GM10248 (cell line): ENCODE measurements at regions not wholly inside any gene's neighbourhood (a gene's known extent, or its start where the extent isn't known, plus 50 kb on each side); places are given as distances from the start of the nearest gene placed in this dataset.

Experiments used
- CTCF ChIA-PET: fragments of 300-600 bp; sonication (Branson Sonifier 250); formaldehyde crosslinking; extraction: SDS; loops from one replicate; lab custom pipeline; 2021; ENCODE audit warnings: antibody characterized with exemption; lab: Yijun Ruan, JAX
- POLR2A ChIA-PET: fragments of 350-650 bp; sonication (Branson Sonifier 250); formaldehyde crosslinking; extraction: SDS; loops from one replicate; lab custom pipeline; 2020; ENCODE audit warnings: antibody characterized with exemption; lab: Yijun Ruan, JAX
- DNase-seq: peaks from one replicate; pipeline ENCODE4 v3.0.0; 2012; ENCODE audit errors: extremely low spot score
- TF ChIP-seq, protein P1 (sequence below): IDR thresholded peaks from 2 replicates; pipeline ENCODE4 v1.5.1; 2012; ENCODE audit warnings: mild to moderate bottlenecking, low read depth; ENCODE audit errors: extremely low read depth, missing control alignments, control extremely low read depth

DNA sequence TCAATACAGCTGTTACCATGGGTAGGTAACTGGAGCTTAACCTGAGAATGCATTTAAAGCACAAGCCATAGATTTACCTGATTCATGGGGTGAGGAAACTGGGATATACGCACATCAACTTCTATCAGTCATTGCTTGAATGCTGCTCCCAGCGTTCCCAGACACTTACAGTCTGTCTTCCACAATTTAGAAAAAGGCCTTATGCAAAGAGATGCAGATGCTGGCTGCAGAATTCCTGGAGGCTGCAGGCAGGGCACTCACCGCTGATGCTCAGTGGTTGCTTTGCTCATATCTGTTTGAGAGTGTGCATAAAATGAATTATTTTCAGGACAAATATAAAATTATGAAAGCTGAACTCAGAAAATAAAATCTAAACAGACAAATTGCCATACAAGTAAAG, 950.7 kb upstream of the PIK3C3 start:
- no peak for DNase-seq
- TF ChIP-seq, protein P1, sequence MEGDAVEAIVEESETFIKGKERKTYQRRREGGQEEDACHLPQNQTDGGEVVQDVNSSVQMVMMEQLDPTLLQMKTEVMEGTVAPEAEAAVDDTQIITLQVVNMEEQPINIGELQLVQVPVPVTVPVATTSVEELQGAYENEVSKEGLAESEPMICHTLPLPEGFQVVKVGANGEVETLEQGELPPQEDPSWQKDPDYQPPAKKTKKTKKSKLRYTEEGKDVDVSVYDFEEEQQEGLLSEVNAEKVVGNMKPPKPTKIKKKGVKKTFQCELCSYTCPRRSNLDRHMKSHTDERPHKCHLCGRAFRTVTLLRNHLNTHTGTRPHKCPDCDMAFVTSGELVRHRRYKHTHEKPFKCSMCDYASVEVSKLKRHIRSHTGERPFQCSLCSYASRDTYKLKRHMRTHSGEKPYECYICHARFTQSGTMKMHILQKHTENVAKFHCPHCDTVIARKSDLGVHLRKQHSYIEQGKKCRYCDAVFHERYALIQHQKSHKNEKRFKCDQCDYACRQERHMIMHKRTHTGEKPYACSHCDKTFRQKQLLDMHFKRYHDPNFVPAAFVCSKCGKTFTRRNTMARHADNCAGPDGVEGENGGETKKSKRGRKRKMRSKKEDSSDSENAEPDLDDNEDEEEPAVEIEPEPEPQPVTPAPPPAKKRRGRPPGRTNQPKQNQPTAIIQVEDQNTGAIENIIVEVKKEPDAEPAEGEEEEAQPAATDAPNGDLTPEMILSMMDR = no peak
- CTCF ChIA-PET = interaction anchor here (1.8 kb wide), 1 partner anchor 11 kb away, joined by 4 read pairs; no protein-coding TSS in a partner anchor
- POLR2A ChIA-PET = no interaction called here

GRCh38 chr18:40995529-40995928, 959.5 kb upstream of the PIK3C3 start:
- POLR2A ChIA-PET = no interaction called here
- TF ChIP-seq, protein P1 = no peak

DNA sequence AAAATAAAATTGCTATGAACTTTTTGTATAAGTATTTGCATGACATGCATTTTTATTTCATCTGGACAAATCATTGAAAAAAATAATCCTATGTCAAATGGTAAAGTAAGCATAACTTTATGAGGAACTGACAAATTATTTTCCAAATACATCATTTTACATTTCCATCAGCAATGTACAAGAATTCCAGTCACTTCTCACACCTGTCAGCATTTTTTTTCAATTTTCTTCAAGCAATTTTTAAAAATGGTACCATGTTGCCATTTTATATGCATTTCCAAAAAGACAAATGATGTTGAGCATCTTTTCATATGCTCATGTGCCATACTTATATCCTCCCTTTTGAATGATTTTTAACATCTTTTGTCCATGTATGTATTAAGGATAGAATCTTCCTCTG, 961.7 kb upstream of the PIK3C3 start:
- CTCF ChIA-PET = no interaction called here
- TF ChIP-seq, protein P1 = no peak
- DNase-seq = no peak
- POLR2A ChIA-PET = no interaction called here

More at GRCh38 chr18:40995529-40995928, 959.5 kb upstream of the PIK3C3 start:
- no peak for DNase-seq
- CTCF ChIA-PET = no interaction called here

- ChIA-PET CTCF (no interaction called here), POLR2A (no interaction called here)
- DNase-seq = no peak
- TF ChIP-seq, protein P1 = no peak
These were observed 967.5 kb upstream of the PIK3C3 start for GRCh38 chr18:40987581-40987980.

GRCh38 chr18:40985436-40985835, 969.6 kb upstream of the PIK3C3 start:
- CTCF ChIA-PET = no interaction called here
- TF ChIP-seq, protein P1 = no peak
- POLR2A ChIA-PET = no interaction called here
- DNase-seq = no peak

- CTCF ChIA-PET = no interaction called here
- no peak for DNase-seq
- POLR2A ChIA-PET = no interaction called here
- TF ChIP-seq, protein P1 = no peak
These were observed 970.2 kb upstream of the PIK3C3 start for GRCh38 chr18:40984856-40985255.

- ChIA-PET POLR2A (no interaction called here), CTCF (no interaction called here)
- no peak for DNase-seq
- TF ChIP-seq, protein P1 = no peak
These were observed 971.2 kb upstream of the PIK3C3 start for GRCh38 chr18:40983835-40984234.
